K562 (cell line): ENCODE measurements at regions not wholly inside any gene's neighbourhood (a gene's known extent, or its start where the extent isn't known, plus 50 kb on each side); places are given as distances from the start of the nearest gene placed in this dataset.
A peak's percentile ranks its signal among the peaks of the same experiment; 100 is the strongest.
"Not testable (repeated sequence)": the region's sequence is repeated elsewhere in the genome, so short reads cannot be mapped to it uniquely, and the experiment has no call there.

Experiments
- ATAC-seq: fragments of 200-7000 bp; cut with Tn5 transposase; 3 replicates; pipeline ENCODE4 v1.9.1; 2020; ENCODE audit warnings: moderate library complexity
- BruUV-seq: library from RNA; stranded (reverse); fragments of 400-500 nt; replicated peaks from 2 replicates; lab custom pipeline; 2021; lab: Mats Ljungman, UMichigan
- CTCF ChIA-PET: fragments of 300-600 bp; formaldehyde crosslinking; extraction: SDS; loops from one replicate; lab custom pipeline; 2021; ENCODE audit warnings: low intra/inter-chr PET ratio; lab: Yijun Ruan, JAX
- POLR2A ChIA-PET: fragments of 300-600, 350-650 bp; sonication (Branson Sonifier 250); formaldehyde crosslinking; extraction: SDS; loops from one replicate; lab custom pipeline; 2021; ENCODE audit warnings: antibody characterized with exemption, inconsistent platforms; lab: Yijun Ruan, JAX
- DNase-seq, 4 experiments: peaks; one replicate each; pipeline versions ENCODE4 v3.0.0 to v3.0.0-alpha.2; 2011 to 2018; ENCODE audit warnings: low spot score in 3 of 4, mixed read lengths in 3 of 4; ENCODE audit errors: extremely low read depth in 1 of 4
- FAIRE-seq: peaks from 2 replicates; lab custom pipeline; 2011; peaks lifted over from hg19 to GRCh38; lab: Jason Lieb, UNC
- H2AFZ ChIP-seq: 2 replicates; pipeline ENCODE4 v1.6.0; 2011; ENCODE audit warnings: low read depth, low read length, control low read depth, inconsistent platforms
- H3K27ac ChIP-seq: fragments of 200-600 bp; 3 replicates; pipeline ENCODE4 v1.8.0; 2011; ENCODE audit warnings: low read depth, mild to moderate bottlenecking, control low read depth, inconsistent platforms, low read length, moderate library complexity, mixed read lengths; ENCODE audit errors: extremely low read depth
- H3K27me3 ChIP-seq, 2 experiments: fragments of 300-600 bp in 1 of 2; 2 replicates in 1 of 2; 3 replicates in 1 of 2; pipeline versions ENCODE4 v1.6.0 to v1.8.0; 2011; ENCODE audit warnings: inconsistent platforms in 2 of 2, low read length in 2 of 2, mild to moderate bottlenecking in 1 of 2, mixed read lengths in 1 of 2, moderate library complexity in 1 of 2; ENCODE audit not compliant: control insufficient read depth in 2 of 2, insufficient read depth in 2 of 2
- H3K36me3 ChIP-seq: fragments of 300-600 bp; 3 replicates; pipeline ENCODE4 v1.8.0; 2011; ENCODE audit warnings: mild to moderate bottlenecking, low read length, inconsistent platforms; ENCODE audit not compliant: control insufficient read depth, insufficient read depth
- H3K4me1 ChIP-seq, 2 experiments: fragments of 200-600 bp in 1 of 2; replicated peaks in 1 of 2; 2 replicates in 1 of 2; 3 replicates in 1 of 2; pipeline versions ENCODE4 v1.5.1 to v1.8.0; 2011; ENCODE audit warnings: inconsistent platforms in 2 of 2, low read length in 2 of 2, mild to moderate bottlenecking in 1 of 2, mixed read lengths in 1 of 2, moderate library complexity in 1 of 2; ENCODE audit not compliant: control insufficient read depth in 2 of 2, insufficient read depth in 2 of 2
- H3K4me2 ChIP-seq: 2 replicates; pipeline ENCODE4 v1.6.1; 2011; ENCODE audit warnings: low read length, control low read depth, inconsistent platforms, mixed read lengths; ENCODE audit not compliant: insufficient read depth
- H3K4me3 ChIP-seq: fragments of 200-600 bp; sonication (generic), shearing (Covaris generic); 2 replicates; pipeline ENCODE4 v1.5.1; 2016; ENCODE audit warnings: control low read depth, inconsistent platforms
- H3K79me2 ChIP-seq: fragments of 200-600 bp; 3 replicates; pipeline ENCODE4 v1.8.0; 2011; ENCODE audit warnings: low read length, inconsistent platforms; ENCODE audit not compliant: control insufficient read depth, insufficient read depth
- H3K9ac ChIP-seq, 2 experiments: 2 replicates each; pipeline versions ENCODE4 v1.6.0 to v1.6.1; 2011; ENCODE audit warnings: low read depth in 2 of 2, low read length in 2 of 2, control low read depth in 1 of 2, inconsistent platforms in 1 of 2, mild to moderate bottlenecking in 1 of 2, mixed read lengths in 1 of 2; ENCODE audit not compliant: insufficient read depth in 1 of 2
- H3K9me1 ChIP-seq: one replicate; pipeline ENCODE4 v1.6.0; 2011; ENCODE audit warnings: inconsistent platforms, mild to moderate bottlenecking, low read length, moderate library complexity; ENCODE audit not compliant: control insufficient read depth, insufficient read depth
- H3K9me3 ChIP-seq: replicated peaks from 2 replicates; pipeline ENCODE4 v1.5.1; 2011; ENCODE audit warnings: low read depth, low read length, inconsistent platforms; ENCODE audit not compliant: control insufficient read depth, insufficient read depth
- H4K20me1 ChIP-seq: replicated peaks from 2 replicates; pipeline ENCODE4 v1.6.1; 2011; ENCODE audit warnings: low read length, inconsistent platforms, mixed read lengths; ENCODE audit not compliant: control insufficient read depth, insufficient read depth
- HDAC1 ChIP-seq, 2 experiments: fragments of 450-650 bp; IDR thresholded peaks; 2 replicates each; pipeline ENCODE4 v1.6.1; 2016 to 2017; ENCODE audit warnings: inconsistent platforms in 1 of 2, mild to moderate bottlenecking in 1 of 2, moderate library complexity in 1 of 2
- JUN ChIP-seq, 2 experiments: sonication (generic) in 1 of 2; formaldehyde crosslinking in 1 of 2; IDR thresholded peaks; 2 replicates each; pipeline versions ENCODE4 v1.6.1 to v1.8.0; 2012 to 2022; ENCODE audit warnings: borderline replicate concordance in 2 of 2, mild to moderate bottlenecking in 2 of 2, improper control_type of control experiment in 1 of 2, low read depth in 1 of 2, low read length in 1 of 2, missing genetic modification reagents in 1 of 2
- NCOA4 ChIP-seq: fragments of 450-650 bp; IDR thresholded peaks from 2 replicates; pipeline ENCODE4 v1.6.1; 2018; ENCODE audit warnings: mild to moderate bottlenecking; ENCODE audit not compliant: partially characterized antibody
- ZNF23 ChIP-seq: fragments of 250-450 bp; sonication (Bioruptor Pico); IDR thresholded peaks from 2 replicates; pipeline ENCODE4 v1.4.0; 2020; ENCODE audit warnings: mild to moderate bottlenecking
- WGBS: fragments of 100-300 bp; shearing (Covaris generic); methylation state at CpG from one replicate; pipeline ENCODE4 v1.1.6; 2016; ENCODE audit warnings: low coverage, mixed read lengths; ENCODE audit not compliant: insufficient coverage; ENCODE audit errors: missing lambda C conversion rate; 5-methylcytosine and 5-hydroxymethylcytosine counted together
- in situ Hi-C: fragments of 300-500 bp; cut with MboI; formaldehyde crosslinking; loops from 4 replicates; pipeline ENCODE4 v1.15.0; 2018; ENCODE audit warnings: inconsistent platforms, mixed read lengths
- intact Hi-C: fragments of 100-400 bp; cut with micrococcal nuclease; formaldehyde crosslinking; loops from 2 replicates; pipeline ENCODE4 v1.14.2; 2022
- TF ChIP-seq, protein P1 (sequence below): fragments of 200-800 bp; sonication (Bioruptor generic); IDR thresholded peaks from 2 replicates; pipeline ENCODE4 v1.6.1; 2016; ENCODE audit warnings: missing genetic modification characterization, missing compliant biosample characterization

DNA sequence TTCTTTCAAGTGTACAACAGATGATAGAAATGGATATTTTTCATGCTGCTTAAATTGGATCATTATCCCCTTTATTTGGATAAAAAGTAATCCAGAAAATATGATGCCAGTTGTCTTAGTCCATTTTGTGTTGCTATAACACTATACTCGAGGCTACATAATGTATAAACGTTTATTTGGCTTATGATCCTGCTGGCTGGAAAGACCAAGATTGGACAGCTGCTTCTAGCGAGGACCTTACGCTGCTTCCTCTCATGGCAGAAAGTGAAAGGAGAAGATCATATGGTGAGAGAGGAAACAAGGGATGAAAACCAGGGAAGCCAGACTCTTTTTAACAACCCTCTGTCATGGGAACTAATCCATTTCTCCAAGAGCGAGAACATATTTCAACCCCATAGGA lies 102.7 kb downstream of the TRAM1L1 start (continued):
- TF ChIP-seq, protein P1, sequence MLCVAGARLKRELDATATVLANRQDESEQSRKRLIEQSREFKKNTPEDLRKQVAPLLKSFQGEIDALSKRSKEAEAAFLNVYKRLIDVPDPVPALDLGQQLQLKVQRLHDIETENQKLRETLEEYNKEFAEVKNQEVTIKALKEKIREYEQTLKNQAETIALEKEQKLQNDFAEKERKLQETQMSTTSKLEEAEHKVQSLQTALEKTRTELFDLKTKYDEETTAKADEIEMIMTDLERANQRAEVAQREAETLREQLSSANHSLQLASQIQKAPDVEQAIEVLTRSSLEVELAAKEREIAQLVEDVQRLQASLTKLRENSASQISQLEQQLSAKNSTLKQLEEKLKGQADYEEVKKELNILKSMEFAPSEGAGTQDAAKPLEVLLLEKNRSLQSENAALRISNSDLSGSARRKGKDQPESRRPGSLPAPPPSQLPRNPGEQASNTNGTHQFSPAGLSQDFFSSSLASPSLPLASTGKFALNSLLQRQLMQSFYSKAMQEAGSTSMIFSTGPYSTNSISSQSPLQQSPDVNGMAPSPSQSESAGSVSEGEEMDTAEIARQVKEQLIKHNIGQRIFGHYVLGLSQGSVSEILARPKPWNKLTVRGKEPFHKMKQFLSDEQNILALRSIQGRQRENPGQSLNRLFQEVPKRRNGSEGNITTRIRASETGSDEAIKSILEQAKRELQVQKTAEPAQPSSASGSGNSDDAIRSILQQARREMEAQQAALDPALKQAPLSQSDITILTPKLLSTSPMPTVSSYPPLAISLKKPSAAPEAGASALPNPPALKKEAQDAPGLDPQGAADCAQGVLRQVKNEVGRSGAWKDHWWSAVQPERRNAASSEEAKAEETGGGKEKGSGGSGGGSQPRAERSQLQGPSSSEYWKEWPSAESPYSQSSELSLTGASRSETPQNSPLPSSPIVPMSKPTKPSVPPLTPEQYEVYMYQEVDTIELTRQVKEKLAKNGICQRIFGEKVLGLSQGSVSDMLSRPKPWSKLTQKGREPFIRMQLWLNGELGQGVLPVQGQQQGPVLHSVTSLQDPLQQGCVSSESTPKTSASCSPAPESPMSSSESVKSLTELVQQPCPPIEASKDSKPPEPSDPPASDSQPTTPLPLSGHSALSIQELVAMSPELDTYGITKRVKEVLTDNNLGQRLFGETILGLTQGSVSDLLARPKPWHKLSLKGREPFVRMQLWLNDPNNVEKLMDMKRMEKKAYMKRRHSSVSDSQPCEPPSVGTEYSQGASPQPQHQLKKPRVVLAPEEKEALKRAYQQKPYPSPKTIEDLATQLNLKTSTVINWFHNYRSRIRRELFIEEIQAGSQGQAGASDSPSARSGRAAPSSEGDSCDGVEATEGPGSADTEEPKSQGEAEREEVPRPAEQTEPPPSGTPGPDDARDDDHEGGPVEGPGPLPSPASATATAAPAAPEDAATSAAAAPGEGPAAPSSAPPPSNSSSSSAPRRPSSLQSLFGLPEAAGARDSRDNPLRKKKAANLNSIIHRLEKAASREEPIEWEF (CRISPR knock-in tag): no peak
- TF ChIP-seq JUN (IDR thresholded peaks at IDR 0.05; ENCODE audit: borderline replicate concordance, low read depth, low read length) (no peak), JUN (CRISPR knock-in tag; IDR thresholded peaks at IDR 0.05; ENCODE audit: borderline replicate concordance) (no peak), HDAC1 (IDR thresholded peaks at IDR 0.05) (no peak), NCOA4 (no peak), ZNF23 (no peak)
- TF ChIP-seq, all 486 proteins: peak for 0

DNA sequence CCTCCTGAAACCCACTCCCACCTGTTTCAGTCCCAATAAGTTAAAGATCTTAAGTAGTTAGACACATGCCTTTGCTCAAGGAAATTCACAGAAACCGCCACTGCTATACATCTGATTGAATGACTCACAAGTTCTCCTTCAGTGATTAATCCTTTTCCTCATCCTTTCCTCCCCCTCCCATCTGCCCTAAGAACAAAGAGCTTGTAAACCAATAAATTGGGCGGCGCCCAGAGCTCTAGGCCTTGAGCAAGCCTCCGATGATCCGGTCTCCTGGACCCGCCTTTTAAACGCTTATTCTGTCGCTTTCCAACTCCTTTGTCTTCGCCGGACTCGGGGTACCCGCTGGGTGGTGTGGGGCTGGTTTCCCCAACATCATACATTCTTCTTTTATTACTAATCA lies 104.9 kb downstream of the TRAM1L1 start:
- H3K9ac ChIP-seq, H3K9me3 ChIP-seq, intact Hi-C loops, H3K27ac ChIP-seq, CTCF ChIA-PET, H3K4me3 ChIP-seq, in situ Hi-C loops, ATAC-seq, H3K27me3 ChIP-seq, H2AFZ ChIP-seq, H3K36me3 ChIP-seq, H4K20me1 ChIP-seq, FAIRE-seq, POLR2A ChIA-PET, BruUV-seq, H3K79me2 ChIP-seq, H3K4me1 ChIP-seq, H3K9me1 ChIP-seq, H3K4me2 ChIP-seq: not testable (repeated sequence)
- peak in 1 of 4 experiments; percentile 20 for DNase-seq
- WGBS: 3% methylated on average over 12 of the region's 12 CpGs
